ENCODE measurements at regions not wholly inside any gene's neighbourhood (a gene's known extent, or its start where the extent isn't known, plus 50 kb on each side); places are given as distances from the start of the nearest gene placed in this dataset.

GRCh38 chr2:149841396-149841795 is 253.8 kb upstream of the MMADHC start:
- Histone ChIP-seq H3K27me3 (ENCODE audit: low read depth) (no peaks in the 10 kb centered on the region), H3K4me3 (no peak overlapping the region), H3K9me3 (replicated peaks) (peaks cover 12% of the 10 kb centered on the region), H3K4me1 (no peaks in the 10 kb centered on the region), H3K27ac (replicated peaks) (no peak overlapping the region), H3K36me3 (no peaks in the 10 kb centered on the region)
- DNase-seq = no peak
- intact Hi-C loops (cut with micrococcal nuclease) = no loop called here
- TF ChIP-seq CTCF (IDR thresholded peaks at IDR 0.05; ENCODE audit: borderline replicate concordance) = no peak

GRCh38 chr2:149832324-149832723 is 244.7 kb upstream of the MMADHC start:
- Histone ChIP-seq H3K36me3 (no peaks in the 10 kb centered on the region), H3K27ac (replicated peaks) (no peak overlapping the region), H3K9me3 (replicated peaks) (peaks cover 43% of the 10 kb centered on the region), H3K27me3 (ENCODE audit: low read depth) (no peaks in the 10 kb centered on the region), H3K4me3 (no peak overlapping the region), H3K4me1 (no peaks in the 10 kb centered on the region)
- no peak for DNase-seq
- no peak for TF ChIP-seq CTCF (IDR thresholded peaks at IDR 0.05; ENCODE audit: borderline replicate concordance)
- intact Hi-C loops (cut with micrococcal nuclease) = no loop called here

GRCh38 chr2:149828520-149829210 is 241.1 kb upstream of the MMADHC start:
- Histone ChIP-seq H3K4me1 (no peaks in the 10 kb centered on the region), H3K27ac (replicated peaks) (no peak overlapping the region), H3K4me3 (no peak overlapping the region), H3K27me3 (ENCODE audit: low read depth) (no peaks in the 10 kb centered on the region), H3K36me3 (no peaks in the 10 kb centered on the region), H3K9me3 (replicated peaks) (peaks cover 14% of the 10 kb centered on the region)
- no peak for TF ChIP-seq CTCF (IDR thresholded peaks at IDR 0.05; ENCODE audit: borderline replicate concordance)
- no peak for DNase-seq
- intact Hi-C loops (cut with micrococcal nuclease) = no loop called here

- no peaks in the 10 kb centered on the region for H3K4me1 ChIP-seq
- no peak for TF ChIP-seq CTCF (IDR thresholded peaks at IDR 0.05; ENCODE audit: borderline replicate concordance)
- no peak for DNase-seq
Measured at GRCh38 chr2:149827585-149828126, 240.1 kb upstream of the MMADHC start.

GRCh38 chr2:149826471-149827125 is 239.0 kb upstream of the MMADHC start:
- TF ChIP-seq CTCF (IDR thresholded peaks at IDR 0.05; ENCODE audit: borderline replicate concordance) = no peak
- DNase-seq = no peak
- Histone ChIP-seq H3K27ac (replicated peaks) (no peak overlapping the region), H3K36me3 (no peaks in the 10 kb centered on the region), H3K4me3 (no peak overlapping the region), H3K9me3 (replicated peaks) (peaks cover 14% of the 10 kb centered on the region), H3K27me3 (ENCODE audit: low read depth) (no peaks in the 10 kb centered on the region), H3K4me1 (no peaks in the 10 kb centered on the region)
- intact Hi-C loops (cut with micrococcal nuclease) = no loop called here

More at GRCh38 chr2:149827585-149828126, 240.1 kb upstream of the MMADHC start:
- Histone ChIP-seq H3K36me3 (no peaks in the 10 kb centered on the region), H3K27ac (replicated peaks) (no peak overlapping the region), H3K9me3 (replicated peaks) (peaks cover 14% of the 10 kb centered on the region), H3K27me3 (ENCODE audit: low read depth) (no peaks in the 10 kb centered on the region), H3K4me3 (no peak overlapping the region)
- intact Hi-C loops (cut with micrococcal nuclease) = no loop called here
